Osteoblast (primary cell): ENCODE measurements at regions not wholly inside any gene's neighbourhood (a gene's known extent, or its start where the extent isn't known, plus 50 kb on each side); places are given as distances from the start of the nearest gene placed in this dataset.

Source experiments
- DNase-seq: peaks from one replicate; pipeline ENCODE4 v3.0.0; 2011; ENCODE audit warnings: low spot score, mixed read lengths; ENCODE audit not compliant: insufficient read length; ENCODE audit errors: missing footprints
- H2AFZ ChIP-seq: 2 replicates; pipeline ENCODE4 v1.6.0; 2011; ENCODE audit warnings: mild to moderate bottlenecking, low read length
- H3K27ac ChIP-seq: 2 replicates; pipeline ENCODE4 v1.5.1; 2011; ENCODE audit warnings: mild to moderate bottlenecking, low read depth, low read length, moderate library complexity
- H3K27me3 ChIP-seq: 2 replicates; pipeline ENCODE4 v1.6.0; 2012; ENCODE audit warnings: mild to moderate bottlenecking, control low read depth, inconsistent platforms, low read length, moderate library complexity; ENCODE audit not compliant: insufficient read depth
- H3K36me3 ChIP-seq: 2 replicates; pipeline ENCODE4 v1.5.1; 2011; ENCODE audit warnings: mild to moderate bottlenecking, low read length, control low read depth, moderate library complexity; ENCODE audit not compliant: insufficient read depth
- H3K4me1 ChIP-seq: 2 replicates; pipeline ENCODE4 v1.5.1; 2011; ENCODE audit warnings: mild to moderate bottlenecking, low read length, control low read depth, moderate library complexity; ENCODE audit not compliant: insufficient read depth
- H3K4me2 ChIP-seq: 2 replicates; pipeline ENCODE4 v1.6.0; 2011; ENCODE audit warnings: mild to moderate bottlenecking, low read length; ENCODE audit not compliant: insufficient read depth
- H3K4me3 ChIP-seq: fragments of 200-600 bp; sonication (generic); 3 replicates; pipeline ENCODE4 v1.5.1; 2012; ENCODE audit warnings: mild to moderate bottlenecking, low read length, inconsistent platforms; ENCODE audit not compliant: insufficient read depth
- H3K79me2 ChIP-seq: 2 replicates; pipeline ENCODE4 v1.6.0; 2012; ENCODE audit warnings: mild to moderate bottlenecking, low read length, control low read depth, inconsistent platforms; ENCODE audit not compliant: insufficient read depth
- H3K9me3 ChIP-seq: 2 replicates; pipeline ENCODE4 v1.5.1; 2011; ENCODE audit warnings: low read depth, low read length, control low read depth
- H4K20me1 ChIP-seq: 2 replicates; pipeline ENCODE4 v1.6.0; 2012; ENCODE audit warnings: mild to moderate bottlenecking, low read length, control low read depth; ENCODE audit not compliant: insufficient read depth
- TF ChIP-seq, protein P1 (sequence below): IDR thresholded peaks from 2 replicates; pipeline ENCODE4 v1.5.1; 2011; ENCODE audit warnings: mild to moderate bottlenecking, low read depth, low read length, moderate library complexity; ENCODE audit errors: extremely low read depth

DNA sequence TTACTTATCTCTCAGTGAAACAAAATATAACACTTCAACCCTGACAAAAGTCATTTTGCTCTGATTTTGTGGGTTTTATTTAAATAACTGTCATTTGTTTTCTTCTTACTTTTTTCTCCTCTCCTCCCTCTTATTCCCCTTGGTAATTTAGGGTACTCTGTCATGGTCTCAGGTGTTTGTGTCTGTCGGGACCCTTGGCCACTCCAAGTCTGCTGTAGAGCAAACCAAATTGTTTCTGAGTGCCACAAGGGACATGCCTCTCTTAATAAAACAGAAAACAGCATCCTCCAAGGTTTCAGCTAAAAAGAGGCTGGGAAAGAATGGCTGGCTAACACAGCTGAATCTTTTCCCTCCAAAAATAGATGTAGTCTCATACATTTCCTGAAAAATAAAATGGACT lies 573.1 kb upstream of the KLF12 start:
- H3K4me2 ChIP-seq, result no peak overlapping the region
- no peaks in the 10 kb centered on the region for H3K27me3 ChIP-seq
- TF ChIP-seq, protein P1, sequence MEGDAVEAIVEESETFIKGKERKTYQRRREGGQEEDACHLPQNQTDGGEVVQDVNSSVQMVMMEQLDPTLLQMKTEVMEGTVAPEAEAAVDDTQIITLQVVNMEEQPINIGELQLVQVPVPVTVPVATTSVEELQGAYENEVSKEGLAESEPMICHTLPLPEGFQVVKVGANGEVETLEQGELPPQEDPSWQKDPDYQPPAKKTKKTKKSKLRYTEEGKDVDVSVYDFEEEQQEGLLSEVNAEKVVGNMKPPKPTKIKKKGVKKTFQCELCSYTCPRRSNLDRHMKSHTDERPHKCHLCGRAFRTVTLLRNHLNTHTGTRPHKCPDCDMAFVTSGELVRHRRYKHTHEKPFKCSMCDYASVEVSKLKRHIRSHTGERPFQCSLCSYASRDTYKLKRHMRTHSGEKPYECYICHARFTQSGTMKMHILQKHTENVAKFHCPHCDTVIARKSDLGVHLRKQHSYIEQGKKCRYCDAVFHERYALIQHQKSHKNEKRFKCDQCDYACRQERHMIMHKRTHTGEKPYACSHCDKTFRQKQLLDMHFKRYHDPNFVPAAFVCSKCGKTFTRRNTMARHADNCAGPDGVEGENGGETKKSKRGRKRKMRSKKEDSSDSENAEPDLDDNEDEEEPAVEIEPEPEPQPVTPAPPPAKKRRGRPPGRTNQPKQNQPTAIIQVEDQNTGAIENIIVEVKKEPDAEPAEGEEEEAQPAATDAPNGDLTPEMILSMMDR, result no peak
- H3K4me3 ChIP-seq, result no peak overlapping the region
- no peak for DNase-seq
- peaks cover 3% of the 10 kb centered on the region for H3K4me1 ChIP-seq
- no peak overlapping the region for H3K27ac ChIP-seq
- H3K79me2 ChIP-seq, result no peaks in the 10 kb centered on the region
- H2AFZ ChIP-seq, result no peak overlapping the region
- no peaks in the 10 kb centered on the region for H4K20me1 ChIP-seq
- H3K36me3 ChIP-seq, result no peaks in the 10 kb centered on the region
- no peaks in the 10 kb centered on the region for H3K9me3 ChIP-seq

DNA sequence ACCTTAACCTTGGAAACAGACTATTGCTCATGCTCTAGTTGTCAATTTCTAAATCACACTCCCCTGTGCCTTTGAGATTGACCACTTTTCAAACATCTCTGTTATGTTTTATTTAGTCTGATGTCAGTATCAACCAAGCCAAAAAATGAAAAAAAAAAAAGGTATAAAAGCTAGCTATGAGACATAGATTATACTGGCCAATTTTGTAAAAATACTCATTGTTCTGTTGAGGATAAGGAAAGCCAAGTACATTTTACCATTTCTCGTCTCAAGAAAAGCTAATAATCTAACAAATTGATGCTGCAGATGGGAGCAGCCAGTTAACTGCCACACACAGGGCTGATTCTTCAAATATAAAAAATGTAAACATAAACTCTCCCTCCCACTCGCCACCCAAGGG lies 572.6 kb upstream of the KLF12 start:
- Histone ChIP-seq H3K4me2 (no peak overlapping the region), H3K4me1 (peaks cover 3% of the 10 kb centered on the region), H3K4me3 (no peak overlapping the region), H3K27me3 (no peaks in the 10 kb centered on the region), H2AFZ (no peak overlapping the region), H3K79me2 (no peaks in the 10 kb centered on the region), H3K27ac (no peak overlapping the region), H3K36me3 (no peaks in the 10 kb centered on the region), H4K20me1 (no peaks in the 10 kb centered on the region), H3K9me3 (no peaks in the 10 kb centered on the region)
- TF ChIP-seq, protein P1, result no peak
- DNase-seq, result no peak

DNA sequence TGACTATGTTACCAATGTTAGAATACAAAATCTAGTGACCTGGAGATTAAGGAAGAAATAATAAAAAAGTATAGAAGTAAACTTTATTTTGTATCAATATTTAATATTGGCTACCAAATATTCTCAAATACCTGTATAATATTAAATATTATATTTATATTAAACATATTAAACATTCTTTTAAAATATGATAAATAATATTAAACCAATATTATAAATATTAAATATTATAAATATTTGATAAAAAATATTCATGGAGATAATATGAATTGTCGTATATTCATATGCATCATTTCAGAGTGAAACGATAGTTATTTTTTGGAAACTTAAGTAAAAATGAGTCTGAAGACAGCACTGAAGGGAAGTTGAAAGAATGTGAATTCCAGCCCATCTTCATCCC lies 571.2 kb upstream of the KLF12 start:
- no peak overlapping the region for H3K27ac ChIP-seq
- no peaks in the 10 kb centered on the region for H4K20me1 ChIP-seq
- no peaks in the 10 kb centered on the region for H3K79me2 ChIP-seq
- H3K4me3 ChIP-seq, result no peak overlapping the region
- H3K27me3 ChIP-seq, result no peaks in the 10 kb centered on the region
- peaks cover 3% of the 10 kb centered on the region for H3K4me1 ChIP-seq
- TF ChIP-seq, protein P1, result no peak
- H3K9me3 ChIP-seq, result no peaks in the 10 kb centered on the region
- no peak for DNase-seq
- H3K36me3 ChIP-seq, result no peaks in the 10 kb centered on the region
- H2AFZ ChIP-seq, result no peak overlapping the region
- no peak overlapping the region for H3K4me2 ChIP-seq

DNA sequence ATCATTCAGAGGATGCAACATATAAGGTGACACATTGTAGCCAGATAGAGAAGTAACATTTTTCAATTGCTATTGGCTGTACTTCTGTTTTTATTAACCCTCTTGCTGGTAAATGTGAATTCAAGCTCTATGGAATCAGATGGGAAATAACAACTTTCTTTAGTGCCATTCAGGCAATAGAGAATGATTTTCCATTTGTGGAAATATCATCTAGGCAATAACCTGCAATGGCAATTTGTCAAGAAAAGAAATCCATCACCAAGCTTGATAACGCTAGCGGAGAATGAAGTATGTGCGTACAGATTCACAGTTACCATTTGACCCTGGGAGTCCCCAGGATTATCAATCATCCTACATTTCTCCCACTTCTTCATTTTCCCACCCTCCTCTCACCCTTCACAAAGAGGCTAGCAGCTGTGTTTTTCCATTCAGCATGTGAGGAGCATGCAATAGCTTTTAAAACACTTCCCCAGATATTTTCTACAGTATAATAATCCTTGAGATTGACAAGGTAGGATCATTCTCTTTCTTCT lies 569.7 kb upstream of the KLF12 start:
- DNase-seq, result no peak
- H3K27ac ChIP-seq, result no peak overlapping the region
- H3K36me3 ChIP-seq, result no peaks in the 10 kb centered on the region
- H3K79me2 ChIP-seq, result no peaks in the 10 kb centered on the region
- no peak overlapping the region for H3K4me2 ChIP-seq
- H3K9me3 ChIP-seq, result no peaks in the 10 kb centered on the region
- H2AFZ ChIP-seq, result no peak overlapping the region
- TF ChIP-seq, protein P1, result no peak
- H4K20me1 ChIP-seq, result no peaks in the 10 kb centered on the region
- H3K4me1 ChIP-seq, result no peaks in the 10 kb centered on the region
- no peaks in the 10 kb centered on the region for H3K27me3 ChIP-seq
- no peak overlapping the region for H3K4me3 ChIP-seq
